Neural progenitor cell (in vitro differentiated cells): ENCODE measurements at regions not wholly inside any gene's neighbourhood (a gene's known extent, or its start where the extent isn't known, plus 50 kb on each side); places are given as distances from the start of the nearest gene placed in this dataset.

Experiments
- DNase-seq: peaks from one replicate; pipeline ENCODE4 v3.0.0-alpha.2; 2016; ENCODE audit warnings: low spot score
- H2AFZ ChIP-seq: fragments of 200-600 bp; sonication (generic); replicated peaks from 2 replicates; pipeline ENCODE4 v1.6.1; 2016; ENCODE audit warnings: antibody characterized with exemption
- H3F3A ChIP-seq: fragments of 200-600 bp; sonication (generic); 2 replicates; pipeline ENCODE4 v1.6.1; 2016; ENCODE audit warnings: antibody characterized with exemption, low read depth
- H3K27ac ChIP-seq: fragments of 200-600 bp; sonication (generic); 2 replicates; pipeline ENCODE4 v1.5.1; 2016; ENCODE audit warnings: mild to moderate bottlenecking
- H3K27me3 ChIP-seq: fragments of 200-600 bp; sonication (generic); 2 replicates; pipeline ENCODE4 v1.6.1; 2016; ENCODE audit warnings: mild to moderate bottlenecking, moderate library complexity
- H3K36me3 ChIP-seq: fragments of 200-600 bp; sonication (generic); 2 replicates; pipeline ENCODE4 v1.5.1; 2016
- H3K4me1 ChIP-seq: fragments of 200-600 bp; sonication (generic); 2 replicates; pipeline ENCODE4 v1.6.1; 2016; ENCODE audit warnings: mixed run types
- H3K4me2 ChIP-seq: fragments of 200-600 bp; sonication (generic); 2 replicates; pipeline ENCODE4 v1.6.1; 2016
- H3K4me3 ChIP-seq: fragments of 200-600 bp; sonication (generic); 2 replicates; pipeline ENCODE4 v1.5.1; 2016
- H3K79me2 ChIP-seq: fragments of 200-600 bp; sonication (generic); 2 replicates; pipeline ENCODE4 v1.6.1; 2016; ENCODE audit warnings: low read depth
- H3K9ac ChIP-seq: fragments of 200-600 bp; sonication (generic); 2 replicates; pipeline ENCODE4 v1.6.1; 2016
- H3K9me3 ChIP-seq: fragments of 200-600 bp; sonication (generic); 2 replicates; pipeline ENCODE4 v1.5.1; 2016; ENCODE audit warnings: low read depth
- H4K20me1 ChIP-seq: fragments of 200-600 bp; sonication (generic); 2 replicates; pipeline ENCODE4 v1.6.1; 2016; ENCODE audit warnings: low read depth
- H3K27ac Mint-ChIP-seq: 3 replicates; pipeline ENCODE4 v1.8.0; 2021; ENCODE audit warnings: mixed read lengths
- H3K27me3 Mint-ChIP-seq: 2 replicates; pipeline ENCODE4 v1.8.0; 2022; ENCODE audit warnings: low read depth, mild to moderate bottlenecking, inconsistent platforms, moderate library complexity, mixed read lengths; ENCODE audit not compliant: insufficient read depth
- H3K36me3 Mint-ChIP-seq: 3 replicates; pipeline ENCODE4 v1.8.0; 2021; ENCODE audit warnings: mixed read lengths
- H3K4me1 Mint-ChIP-seq: 3 replicates; pipeline ENCODE4 v1.8.0; 2021; ENCODE audit warnings: mixed read lengths
- H3K4me3 Mint-ChIP-seq: 3 replicates; pipeline ENCODE4 v1.8.0; 2021; ENCODE audit warnings: mild to moderate bottlenecking, moderate library complexity, mixed read lengths
- H3K9me3 Mint-ChIP-seq: 3 replicates; pipeline ENCODE4 v1.8.0; 2020; ENCODE audit warnings: mixed read lengths
- CTCF ChIP-seq: fragments of 200-600 bp; sonication (generic); IDR thresholded peaks from 2 replicates; pipeline ENCODE4 v1.5.1; 2017; ENCODE audit warnings: antibody characterized with exemption, mild to moderate bottlenecking
- EZH2 ChIP-seq: fragments of 200-600 bp; sonication (generic); IDR thresholded peaks from 2 replicates; pipeline ENCODE4 v1.6.1; 2017; ENCODE audit warnings: antibody characterized with exemption, mild to moderate bottlenecking, moderate library complexity
- EZH2phosphoT487 ChIP-seq: fragments of 200-600 bp; sonication (generic); IDR thresholded peaks from 2 replicates; pipeline ENCODE4 v1.6.1; 2017; ENCODE audit warnings: antibody characterized with exemption

GRCh38 chr13:62702502-62702901 lies 1286.9 kb upstream of the PCDH20 start:
- no peaks in the 10 kb centered on the region for H3K27me3 Mint-ChIP-seq
- no peak for DNase-seq
- Histone ChIP-seq H4K20me1 (no peaks in the 10 kb centered on the region), H3K4me1 (no peaks in the 10 kb centered on the region), H3K27me3 (no peaks in the 10 kb centered on the region), H3K27ac (no peak overlapping the region), H3K9ac (no peak overlapping the region), H3K79me2 (no peaks in the 10 kb centered on the region), H3K36me3 (no peaks in the 10 kb centered on the region), H3F3A (no peaks in the 10 kb centered on the region), H3K9me3 (no peaks in the 10 kb centered on the region), H3K4me3 (no peak overlapping the region), H2AFZ (no peak overlapping the region), H3K4me2 (no peak overlapping the region)
- TF ChIP-seq EZH2phosphoT487, result no peak
- no peaks in the 10 kb centered on the region for H3K36me3 Mint-ChIP-seq
- no peaks in the 10 kb centered on the region for H3K9me3 Mint-ChIP-seq
- peaks cover 4% of the 10 kb centered on the region for H3K4me1 Mint-ChIP-seq
- no peak overlapping the region for H3K4me3 Mint-ChIP-seq
- no peak overlapping the region for H3K27ac Mint-ChIP-seq

- H2AFZ ChIP-seq, result no peak overlapping the region
- no peaks in the 10 kb centered on the region for H3K27me3 ChIP-seq
- H3K79me2 ChIP-seq, result no peaks in the 10 kb centered on the region
- TF ChIP-seq EZH2 (no peak), EZH2phosphoT487 (no peak), CTCF (no peak)
- no peaks in the 10 kb centered on the region for H3K4me1 ChIP-seq
- no peak for DNase-seq
- Mint-ChIP-seq H3K4me3 (no peak overlapping the region), H3K27ac (no peak overlapping the region), H3K9me3 (no peaks in the 10 kb centered on the region), H3K27me3 (no peaks in the 10 kb centered on the region), H3K4me1 (no peaks in the 10 kb centered on the region), H3K36me3 (no peaks in the 10 kb centered on the region)
- no peak overlapping the region for H3K9ac ChIP-seq
- no peaks in the 10 kb centered on the region for H3F3A ChIP-seq
- no peak overlapping the region for H3K27ac ChIP-seq
- H3K4me3 ChIP-seq, result no peak overlapping the region
- H3K9me3 ChIP-seq, result no peaks in the 10 kb centered on the region
- H4K20me1 ChIP-seq, result no peaks in the 10 kb centered on the region
- no peaks in the 10 kb centered on the region for H3K36me3 ChIP-seq
- no peak overlapping the region for H3K4me2 ChIP-seq
These were observed 1282.1 kb upstream of the PCDH20 start for GRCh38 chr13:62697701-62698100.

GRCh38 chr13:62696490-62696889 lies 1280.8 kb upstream of the PCDH20 start:
- Histone ChIP-seq H3K4me1 (no peaks in the 10 kb centered on the region), H3K79me2 (no peaks in the 10 kb centered on the region), H4K20me1 (no peaks in the 10 kb centered on the region), H3K4me2 (no peak overlapping the region), H3K9me3 (no peaks in the 10 kb centered on the region), H3K9ac (no peak overlapping the region), H3K27ac (no peak overlapping the region), H2AFZ (no peak overlapping the region), H3K4me3 (no peak overlapping the region), H3K36me3 (no peaks in the 10 kb centered on the region), H3F3A (no peaks in the 10 kb centered on the region), H3K27me3 (no peaks in the 10 kb centered on the region)
- no peaks in the 10 kb centered on the region for H3K27me3 Mint-ChIP-seq
- H3K4me3 Mint-ChIP-seq, result no peak overlapping the region
- H3K4me1 Mint-ChIP-seq, result no peaks in the 10 kb centered on the region
- no peaks in the 10 kb centered on the region for H3K36me3 Mint-ChIP-seq
- no peak for DNase-seq
- no peak for TF ChIP-seq EZH2
- no peak for TF ChIP-seq CTCF
- no peak for TF ChIP-seq EZH2phosphoT487
- no peaks in the 10 kb centered on the region for H3K9me3 Mint-ChIP-seq
- no peak overlapping the region for H3K27ac Mint-ChIP-seq

GRCh38 chr13:62687732-62688131 lies 1272.1 kb upstream of the PCDH20 start:
- peak; percentile 27 for DNase-seq
- H3K4me2 ChIP-seq, result no peak overlapping the region
- H3K9me3 ChIP-seq, result no peaks in the 10 kb centered on the region
- no peak overlapping the region for H3K4me3 ChIP-seq
- H3K27me3 Mint-ChIP-seq, result no peaks in the 10 kb centered on the region
- no peak overlapping the region for H3K27ac Mint-ChIP-seq
- H3K36me3 ChIP-seq, result no peaks in the 10 kb centered on the region
- no peaks in the 10 kb centered on the region for H3K27me3 ChIP-seq
- no peak overlapping the region for H3K27ac ChIP-seq
- H3F3A ChIP-seq, result no peaks in the 10 kb centered on the region
- TF ChIP-seq EZH2phosphoT487 (no peak), CTCF (no peak), EZH2 (no peak)
- H3K4me1 Mint-ChIP-seq, result no peaks in the 10 kb centered on the region
- no peaks in the 10 kb centered on the region for H3K79me2 ChIP-seq
- no peak overlapping the region for H2AFZ ChIP-seq
- H3K9ac ChIP-seq, result no peak overlapping the region
- no peaks in the 10 kb centered on the region for H3K4me1 ChIP-seq
- H3K36me3 Mint-ChIP-seq, result no peaks in the 10 kb centered on the region
- H4K20me1 ChIP-seq, result no peaks in the 10 kb centered on the region
- no peak overlapping the region for H3K4me3 Mint-ChIP-seq
- no peaks in the 10 kb centered on the region for H3K9me3 Mint-ChIP-seq
